Renal pelvis (tissue), 1 donor: ENCODE measurements at regions not wholly inside any gene's neighbourhood (a gene's known extent, or its start where the extent isn't known, plus 50 kb on each side); places are given as distances from the start of the nearest gene placed in this dataset.

ENCODE experiments used
- DNase-seq: peaks from one replicate; pipeline ENCODE4 v3.0.0-alpha.2; 2013

- DNase-seq, result no peak
Observed at GRCh38 chr5:173741729-173742431, 125.4 kb upstream of the BOD1 start.

- no peak for DNase-seq
Observed at GRCh38 chr5:173742432-173742816, 126.0 kb upstream of the BOD1 start.

- no peak for DNase-seq
Observed at GRCh38 chr5:173743641-173744343, 127.3 kb upstream of the BOD1 start.

- DNase-seq, result no peak
Observed at GRCh38 chr5:173744551-173744950, 128.1 kb upstream of the BOD1 start.

GRCh38 chr5:173745123-173745522, 128.7 kb upstream of the BOD1 start:
- no peak for DNase-seq

GRCh38 chr5:173745557-173745956, 129.1 kb upstream of the BOD1 start:
- DNase-seq, result no peak

GRCh38 chr5:173746047-173746646, 129.7 kb upstream of the BOD1 start:
- no peak for DNase-seq

GRCh38 chr5:173747876-173748275, 131.4 kb upstream of the BOD1 start:
- no peak for DNase-seq

GRCh38 chr5:173750538-173751265, 134.3 kb upstream of the BOD1 start:
- no peak for DNase-seq

GRCh38 chr5:173751266-173751600, 134.8 kb upstream of the BOD1 start:
- no peak for DNase-seq

GRCh38 chr5:173752653-173753052, 135.5 kb upstream of the CPEB4 start:
- DNase-seq, result no peak

GRCh38 chr5:173753307-173754168, 134.6 kb upstream of the CPEB4 start:
- DNase-seq, result peak; percentile 65

GRCh38 chr5:173755319-173755718, 132.8 kb upstream of the CPEB4 start:
- DNase-seq, result no peak

- DNase-seq, result no peak
Observed at GRCh38 chr5:173757403-173758209, 130.5 kb upstream of the CPEB4 start.

- no peak for DNase-seq
Observed at GRCh38 chr5:173758676-173759075, 129.5 kb upstream of the CPEB4 start.

GRCh38 chr5:173759691-173760090, 128.5 kb upstream of the CPEB4 start:
- no peak for DNase-seq

- DNase-seq, result no peak
Observed at GRCh38 chr5:173760461-173761177, 127.5 kb upstream of the CPEB4 start.

- no peak for DNase-seq
Observed at GRCh38 chr5:173761178-173761513, 127.0 kb upstream of the CPEB4 start.

GRCh38 chr5:173762045-173762444, 126.1 kb upstream of the CPEB4 start:
- no peak for DNase-seq

- DNase-seq, result no peak
Observed at GRCh38 chr5:173762930-173763329, 125.2 kb upstream of the CPEB4 start.
